ENCODE measurements at regions not wholly inside any gene's neighbourhood (a gene's known extent, or its start where the extent isn't known, plus 50 kb on each side); places are given as distances from the start of the nearest gene placed in this dataset.
"Not testable (repeated sequence)": the region's sequence is repeated elsewhere in the genome, so short reads cannot be mapped to it uniquely, and the experiment has no call there.

DNA sequence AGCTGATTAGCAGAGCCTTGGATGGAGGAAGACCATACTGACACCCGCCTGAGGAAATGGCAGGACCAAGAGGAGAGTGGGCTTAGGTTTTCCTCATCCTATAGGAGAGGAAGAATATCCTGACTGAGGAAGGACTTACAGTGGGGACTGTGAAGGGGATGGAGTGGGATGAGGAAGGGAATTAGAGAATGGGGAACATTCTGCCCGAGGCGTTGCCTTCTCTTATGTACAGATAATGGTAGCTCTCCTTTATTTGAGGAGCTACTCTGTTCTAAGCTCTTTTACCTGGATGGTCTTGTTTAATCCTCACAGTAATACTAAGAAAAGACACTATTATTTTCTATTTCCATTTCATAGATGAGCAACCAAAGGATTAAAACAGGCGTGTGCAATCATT, 56.0 kb downstream of the OLFML3 start:
- H3K27ac ChIP-seq (ENCODE audit: extremely low read depth, low read depth, low read length), result no peak overlapping the region
- H4K20me1 ChIP-seq (replicated peaks; ENCODE audit: control insufficient read depth, insufficient read depth, low read length), result no peaks in the 10 kb centered on the region
- in situ Hi-C loops (cut with MboI) (no loop called here), intact Hi-C loops (cut with micrococcal nuclease) (no loop called here)
- no peak overlapping the region for H3K4me3 ChIP-seq
- no peaks in the 10 kb centered on the region for H3K9me3 ChIP-seq (replicated peaks; ENCODE audit: control insufficient read depth, insufficient read depth, low read depth, low read length)
- no peaks in the 10 kb centered on the region for H3K79me2 ChIP-seq (ENCODE audit: control insufficient read depth, insufficient read depth, low read length)
- H3K36me3 ChIP-seq (ENCODE audit: control insufficient read depth, insufficient read depth, low read length), result no peaks in the 10 kb centered on the region
- ChIA-PET POLR2A (interaction anchor here (0.5 to 1.5 kb wide), 2 partner anchors 57 to 324 kb away, joined by 3 to 4 read pairs; no protein-coding TSS in a partner anchor), CTCF (ENCODE audit: low intra/inter-chr PET ratio) (no interaction called here)
- no peak overlapping the region for H3K4me2 ChIP-seq (ENCODE audit: insufficient read depth, low read length)
- H3K9me1 ChIP-seq (ENCODE audit: control insufficient read depth, insufficient read depth, low read length), result no peaks in the 10 kb centered on the region
- no peak overlapping the region for H3K9ac ChIP-seq (ENCODE audit: insufficient read depth in 1 of 2, low read depth in 2 of 2, low read length in 2 of 2)
- DNase-seq (ENCODE audit: extremely low read depth in 1 of 4, low spot score in 3 of 4) (no peak), FAIRE-seq (no peak), ATAC-seq (no peak)
- H2AFZ ChIP-seq (ENCODE audit: low read depth, low read length), result no peak overlapping the region
- peaks cover 16 to 18% of the 10 kb centered on the region in 2 experiments; a peak in 3 of 5 replicates for H3K27me3 ChIP-seq (ENCODE audit: control insufficient read depth in 2 of 2, insufficient read depth in 2 of 2, low read length in 2 of 2)
- TF ChIP-seq NFXL1 (CRISPR knock-in tag; IDR thresholded peaks at IDR 0.05) (no peak), JUN (IDR thresholded peaks at IDR 0.05; ENCODE audit: borderline replicate concordance, low read depth, low read length) (no peak), JUN (CRISPR knock-in tag; IDR thresholded peaks at IDR 0.05; ENCODE audit: borderline replicate concordance) (no peak), TAF1 (IDR thresholded peaks at IDR 0.05; ENCODE audit: control insufficient read depth, extremely low read depth, insufficient read depth, low read length, severe bottlenecking) (no peak), ZNF232 (CRISPR knock-in tag; IDR thresholded peaks at IDR 0.05) (no peak), PRMT5 (CRISPR knock-in tag; IDR thresholded peaks at IDR 0.05) (no peak), TCF3 (CRISPR knock-in tag; IDR thresholded peaks at IDR 0.05) (no peak), MIER1 (IDR thresholded peaks at IDR 0.05; ENCODE audit: low read depth) (no peak)
- 5% methylated on average over 4 of the region's 4 CpGs for WGBS (ENCODE audit: insufficient coverage, low coverage, missing lambda C conversion rate)
- no peaks in the 10 kb centered on the region for H3K4me1 ChIP-seq (replicated peaks in 1 of 2; ENCODE audit: control insufficient read depth in 2 of 2, insufficient read depth in 2 of 2, low read length in 2 of 2)
- no TSS peak for BruUV-seq (replicated peaks)

GRCh38 chr1:114036841-114037630, 57.8 kb downstream of the OLFML3 start:
- in situ Hi-C loops (cut with MboI); POLR2A ChIA-PET: not testable (repeated sequence)

More at GRCh38 chr1:114036841-114037630, 57.8 kb downstream of the OLFML3 start:
- ATAC-seq; FAIRE-seq; H3K79me2 ChIP-seq (ENCODE audit: control insufficient read depth, insufficient read depth, low read length); intact Hi-C loops (cut with micrococcal nuclease); H3K36me3 ChIP-seq (ENCODE audit: control insufficient read depth, insufficient read depth, low read length); H3K4me3 ChIP-seq; H3K4me1 ChIP-seq (replicated peaks in 1 of 2; ENCODE audit: control insufficient read depth in 2 of 2, insufficient read depth in 2 of 2, low read length in 2 of 2); H3K9me1 ChIP-seq (ENCODE audit: control insufficient read depth, insufficient read depth, low read length); H4K20me1 ChIP-seq (replicated peaks; ENCODE audit: control insufficient read depth, insufficient read depth, low read length); H3K4me2 ChIP-seq (ENCODE audit: insufficient read depth, low read length); BruUV-seq (replicated peaks); DNase-seq (ENCODE audit: extremely low read depth in 1 of 4, low spot score in 3 of 4); H3K9me3 ChIP-seq (replicated peaks; ENCODE audit: control insufficient read depth, insufficient read depth, low read depth, low read length); H3K9ac ChIP-seq (ENCODE audit: insufficient read depth in 1 of 2, low read depth in 2 of 2, low read length in 2 of 2); H2AFZ ChIP-seq (ENCODE audit: low read depth, low read length); H3K27ac ChIP-seq (ENCODE audit: extremely low read depth, low read depth, low read length); CTCF ChIA-PET (ENCODE audit: low intra/inter-chr PET ratio): not testable (repeated sequence)
- 0% methylated on average over 13 of the region's 17 CpGs for WGBS (ENCODE audit: insufficient coverage, low coverage, missing lambda C conversion rate)
- peaks cover 16 to 18% of the 10 kb centered on the region in 2 experiments; a peak in 3 of 5 replicates for H3K27me3 ChIP-seq (ENCODE audit: control insufficient read depth in 2 of 2, insufficient read depth in 2 of 2, low read length in 2 of 2)
